ENCODE measurements at regions not wholly inside any gene's neighbourhood (a gene's known extent, or its start where the extent isn't known, plus 50 kb on each side); places are given as distances from the start of the nearest gene placed in this dataset.

DNA sequence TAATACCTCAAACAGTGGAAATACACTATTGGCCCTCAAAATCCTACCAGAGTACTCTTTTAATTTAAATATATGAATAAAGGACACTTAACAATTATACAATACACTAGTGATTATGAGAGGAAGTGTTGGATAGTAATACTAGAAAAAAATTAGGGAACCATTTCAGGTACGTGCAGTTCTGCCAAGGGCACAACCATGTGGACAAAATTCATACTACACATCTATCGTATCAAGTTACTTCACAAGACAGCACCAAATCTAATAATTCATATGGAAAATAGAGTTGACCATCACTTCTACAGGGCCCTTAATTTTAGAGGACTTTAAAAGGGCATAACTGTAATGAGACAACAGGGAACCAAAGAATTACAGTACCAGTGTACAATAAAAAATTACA, 69.2 kb upstream of the ZCCHC13 start:
- Histone ChIP-seq H3K27me3 (ENCODE audit: insufficient read depth, low read length) (no peaks in the 10 kb centered on the region), H2BK5ac (ENCODE audit: low read depth, low read length, poor library complexity) (no peak overlapping the region), H3K79me1 (ENCODE audit: low read length) (no peaks in the 10 kb centered on the region), H3K27ac (ENCODE audit: low read depth, low read length) (no peak overlapping the region), H3K23ac (ENCODE audit: low read length) (no peak overlapping the region), H4K91ac (ENCODE audit: low read depth, low read length) (no peak overlapping the region), H4K12ac (ENCODE audit: low read depth, low read length) (no peak overlapping the region), H2AFZ (ENCODE audit: insufficient read depth, low read length, poor library complexity) (no peak overlapping the region), H3K4me1 (ENCODE audit: control insufficient read depth in 1 of 2, insufficient read depth in 2 of 2, low read length in 2 of 2) (no peaks in the 10 kb centered on the region), H3K9ac (ENCODE audit: low read length) (no peak overlapping the region), H3K18ac (ENCODE audit: low read length) (no peak overlapping the region), H2BK12ac (ENCODE audit: low read length) (no peak overlapping the region), H3K36me3 (ENCODE audit: control insufficient read depth in 1 of 2, insufficient read depth in 2 of 2, low read length in 2 of 2) (peaks cover 0 to 7% of the 10 kb centered on the region in 2 experiments), H3K14ac (ENCODE audit: low read length) (no peak overlapping the region), H3K79me2 (ENCODE audit: control insufficient read depth, insufficient read depth, low read length, poor library complexity) (no peaks in the 10 kb centered on the region), H3K4me2 (ENCODE audit: low read length) (no peak overlapping the region), H3K9me3 (ENCODE audit: insufficient read depth, low read depth, low read length) (no peaks in the 10 kb centered on the region), H4K8ac (ENCODE audit: low read depth, low read length) (no peak overlapping the region), H2BK120ac (ENCODE audit: insufficient read depth, low read length, poor library complexity) (no peak overlapping the region), H2AK5ac (ENCODE audit: low read length) (no peak overlapping the region), H3K4me3 (ENCODE audit: low read depth, low read length) (no peak overlapping the region), H3K4ac (ENCODE audit: low read depth, low read length) (no peak overlapping the region)
- WGBS (ENCODE audit: extremely low coverage, insufficient coverage, insufficient read length) = no CpG with 5 or more reads among the region's 2 CpGs
- DNase-seq = peak in 1 of 2 donors; percentile 8

DNA sequence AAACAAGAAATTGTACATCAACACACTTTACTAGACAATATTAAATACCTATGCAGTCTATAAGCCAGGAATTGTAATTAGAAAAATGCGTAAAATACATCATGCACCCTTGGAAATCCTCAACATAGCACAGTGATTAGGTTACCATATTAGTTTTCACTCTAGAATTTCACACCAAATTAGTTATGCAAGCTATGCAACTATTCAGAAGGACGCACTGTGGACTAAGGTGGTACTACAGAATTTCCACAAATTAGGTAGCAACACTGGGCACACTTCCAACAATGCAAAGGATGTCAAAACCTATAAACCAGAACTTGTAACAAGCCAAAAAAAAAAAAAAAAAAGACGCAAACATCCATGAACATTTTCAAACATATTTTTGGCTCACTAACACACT, 71.1 kb upstream of the ZCCHC13 start:
- H2AK5ac ChIP-seq (ENCODE audit: low read length) = no peak overlapping the region
- no peak overlapping the region for H3K14ac ChIP-seq (ENCODE audit: low read length)
- no peaks in the 10 kb centered on the region for H3K4me1 ChIP-seq (ENCODE audit: control insufficient read depth in 1 of 2, insufficient read depth in 2 of 2, low read length in 2 of 2)
- no peaks in the 10 kb centered on the region for H3K79me2 ChIP-seq (ENCODE audit: control insufficient read depth, insufficient read depth, low read length, poor library complexity)
- H3K9ac ChIP-seq (ENCODE audit: low read length) = no peak overlapping the region
- H4K91ac ChIP-seq (ENCODE audit: low read depth, low read length) = no peak overlapping the region
- no peak overlapping the region for H3K4ac ChIP-seq (ENCODE audit: low read depth, low read length)
- no peak overlapping the region for H3K4me2 ChIP-seq (ENCODE audit: low read length)
- no peak overlapping the region for H2BK12ac ChIP-seq (ENCODE audit: low read length)
- H2AFZ ChIP-seq (ENCODE audit: insufficient read depth, low read length, poor library complexity) = no peak overlapping the region
- no peaks in the 10 kb centered on the region for H3K79me1 ChIP-seq (ENCODE audit: low read length)
- no peak overlapping the region for H2BK120ac ChIP-seq (ENCODE audit: insufficient read depth, low read length, poor library complexity)
- peak; percentile 11 to 62 for DNase-seq
- H3K23ac ChIP-seq (ENCODE audit: low read length) = no peak overlapping the region
- H3K9me3 ChIP-seq (ENCODE audit: insufficient read depth, low read depth, low read length) = no peaks in the 10 kb centered on the region
- H4K12ac ChIP-seq (ENCODE audit: low read depth, low read length) = no peak overlapping the region
- no CpG with 5 or more reads among the region's 3 CpGs for WGBS (ENCODE audit: extremely low coverage, insufficient coverage, insufficient read length)
- H3K27ac ChIP-seq (ENCODE audit: low read depth, low read length) = no peak overlapping the region
- H4K8ac ChIP-seq (ENCODE audit: low read depth, low read length) = no peak overlapping the region
- no peak overlapping the region for H3K4me3 ChIP-seq (ENCODE audit: low read depth, low read length)
- no peak overlapping the region for H3K18ac ChIP-seq (ENCODE audit: low read length)
- H3K36me3 ChIP-seq (ENCODE audit: control insufficient read depth in 1 of 2, insufficient read depth in 2 of 2, low read length in 2 of 2) = peaks cover 3 to 4% of the 10 kb centered on the region in 2 experiments
- no peaks in the 10 kb centered on the region for H3K27me3 ChIP-seq (ENCODE audit: insufficient read depth, low read length)
- H2BK5ac ChIP-seq (ENCODE audit: low read depth, low read length, poor library complexity) = no peak overlapping the region

DNA sequence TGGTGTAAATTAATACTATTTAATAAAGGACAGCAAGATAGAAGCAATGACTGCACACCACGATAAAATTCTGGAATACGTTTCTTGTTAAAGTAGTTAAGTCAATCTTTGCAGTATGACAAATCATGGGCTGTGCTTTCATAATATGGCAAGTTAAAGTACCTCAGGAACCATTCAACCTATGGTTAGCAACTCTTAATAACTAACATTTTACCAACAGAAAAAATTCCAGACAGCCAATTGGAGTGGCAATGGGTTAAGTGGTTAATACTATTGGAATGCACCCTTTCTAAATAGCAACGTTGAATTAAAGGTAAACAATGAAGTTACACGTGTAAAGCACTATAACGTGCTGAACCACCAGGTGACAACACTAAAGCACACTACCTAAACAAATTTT, 72.4 kb upstream of the ZCCHC13 start:
- H2BK120ac ChIP-seq (ENCODE audit: insufficient read depth, low read length, poor library complexity) = no peak overlapping the region
- no peaks in the 10 kb centered on the region for H3K27me3 ChIP-seq (ENCODE audit: insufficient read depth, low read length)
- H3K4me1 ChIP-seq (ENCODE audit: control insufficient read depth in 1 of 2, insufficient read depth in 2 of 2, low read length in 2 of 2) = no peaks in the 10 kb centered on the region
- H3K9me3 ChIP-seq (ENCODE audit: insufficient read depth, low read depth, low read length) = no peaks in the 10 kb centered on the region
- no peak overlapping the region for H3K9ac ChIP-seq (ENCODE audit: low read length)
- H3K4me3 ChIP-seq (ENCODE audit: low read depth, low read length) = no peak overlapping the region
- no peak overlapping the region for H3K14ac ChIP-seq (ENCODE audit: low read length)
- H2AK5ac ChIP-seq (ENCODE audit: low read length) = no peak overlapping the region
- no peak overlapping the region for H4K8ac ChIP-seq (ENCODE audit: low read depth, low read length)
- no peaks in the 10 kb centered on the region for H3K79me1 ChIP-seq (ENCODE audit: low read length)
- H3K18ac ChIP-seq (ENCODE audit: low read length) = no peak overlapping the region
- no peak overlapping the region for H2BK5ac ChIP-seq (ENCODE audit: low read depth, low read length, poor library complexity)
- H3K27ac ChIP-seq (ENCODE audit: low read depth, low read length) = no peak overlapping the region
- H2BK12ac ChIP-seq (ENCODE audit: low read length) = no peak overlapping the region
- H3K4me2 ChIP-seq (ENCODE audit: low read length) = no peak overlapping the region
- DNase-seq = peak in 1 of 2 donors; percentile 34
- H3K36me3 ChIP-seq (ENCODE audit: control insufficient read depth in 1 of 2, insufficient read depth in 2 of 2, low read length in 2 of 2) = peaks cover 3 to 4% of the 10 kb centered on the region in 2 experiments
- no peak overlapping the region for H2AFZ ChIP-seq (ENCODE audit: insufficient read depth, low read length, poor library complexity)
- H4K91ac ChIP-seq (ENCODE audit: low read depth, low read length) = no peak overlapping the region
- H3K4ac ChIP-seq (ENCODE audit: low read depth, low read length) = no peak overlapping the region
- no CpG with 5 or more reads among the region's 5 CpGs for WGBS (ENCODE audit: extremely low coverage, insufficient coverage, insufficient read length)
- no peaks in the 10 kb centered on the region for H3K79me2 ChIP-seq (ENCODE audit: control insufficient read depth, insufficient read depth, low read length, poor library complexity)
- H4K12ac ChIP-seq (ENCODE audit: low read depth, low read length) = no peak overlapping the region
- no peak overlapping the region for H3K23ac ChIP-seq (ENCODE audit: low read length)

DNA sequence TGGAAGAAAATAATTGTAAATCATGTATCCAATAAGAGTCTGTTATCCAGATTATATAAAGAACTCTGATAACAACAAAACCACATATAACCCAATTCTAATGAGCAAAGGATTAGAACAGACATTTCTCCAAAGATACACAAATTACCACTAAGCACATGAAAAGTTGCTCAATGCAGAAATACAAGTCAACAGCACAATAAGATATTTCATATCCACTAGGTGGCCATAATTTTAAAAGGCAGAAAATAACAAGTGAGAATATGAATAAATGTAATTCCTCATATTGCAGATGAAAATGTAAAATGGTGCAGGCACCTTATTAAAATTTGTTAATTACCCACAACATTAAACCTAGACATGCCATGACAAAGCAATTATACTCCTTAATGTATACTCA, 73.9 kb upstream of the ZCCHC13 start:
- no peak overlapping the region for H2AFZ ChIP-seq (ENCODE audit: insufficient read depth, low read length, poor library complexity)

More for the DNA sequence above, 73.9 kb upstream of the ZCCHC13 start:
- H2BK120ac ChIP-seq (ENCODE audit: insufficient read depth, low read length, poor library complexity) = no peak overlapping the region
- H3K18ac ChIP-seq (ENCODE audit: low read length) = no peak overlapping the region
- H3K79me1 ChIP-seq (ENCODE audit: low read length) = no peaks in the 10 kb centered on the region
- no peaks in the 10 kb centered on the region for H3K4me1 ChIP-seq (ENCODE audit: control insufficient read depth in 1 of 2, insufficient read depth in 2 of 2, low read length in 2 of 2)
- H2BK12ac ChIP-seq (ENCODE audit: low read length) = no peak overlapping the region
- no peaks in the 10 kb centered on the region for H3K79me2 ChIP-seq (ENCODE audit: control insufficient read depth, insufficient read depth, low read length, poor library complexity)
- no peak overlapping the region for H3K27ac ChIP-seq (ENCODE audit: low read depth, low read length)
- peaks cover 3 to 4% of the 10 kb centered on the region in 2 experiments for H3K36me3 ChIP-seq (ENCODE audit: control insufficient read depth in 1 of 2, insufficient read depth in 2 of 2, low read length in 2 of 2)
- no peak overlapping the region for H3K4me2 ChIP-seq (ENCODE audit: low read length)
- no peak overlapping the region for H4K91ac ChIP-seq (ENCODE audit: low read depth, low read length)
- no peak overlapping the region for H3K23ac ChIP-seq (ENCODE audit: low read length)
- H3K4me3 ChIP-seq (ENCODE audit: low read depth, low read length) = no peak overlapping the region
- no peak overlapping the region for H3K4ac ChIP-seq (ENCODE audit: low read depth, low read length)
- no peak overlapping the region for H3K14ac ChIP-seq (ENCODE audit: low read length)
- no peak overlapping the region for H2BK5ac ChIP-seq (ENCODE audit: low read depth, low read length, poor library complexity)
- H2AK5ac ChIP-seq (ENCODE audit: low read length) = no peak overlapping the region
- no peak overlapping the region for H3K9ac ChIP-seq (ENCODE audit: low read length)
- H3K27me3 ChIP-seq (ENCODE audit: insufficient read depth, low read length) = no peaks in the 10 kb centered on the region
- no peak overlapping the region for H4K12ac ChIP-seq (ENCODE audit: low read depth, low read length)
- DNase-seq = no peak
- H3K9me3 ChIP-seq (ENCODE audit: insufficient read depth, low read depth, low read length) = no peaks in the 10 kb centered on the region
- H4K8ac ChIP-seq (ENCODE audit: low read depth, low read length) = no peak overlapping the region

Measured in trophoblast cell (in vitro differentiated cells and primary cell).